ENCODE measurements at regions not wholly inside any gene's neighbourhood (a gene's known extent, or its start where the extent isn't known, plus 50 kb on each side); places are given as distances from the start of the nearest gene placed in this dataset.

- no peak overlapping the region for H3K27ac Mint-ChIP-seq
- no peak overlapping the region for H3K4me3 Mint-ChIP-seq
- ChIA-PET CTCF (no interaction called here), POLR2A (no interaction called here)
- no peaks in the 10 kb centered on the region for H3K4me1 Mint-ChIP-seq
- peaks cover 2% of the 10 kb centered on the region for H3K27me3 Mint-ChIP-seq
- DNase-seq = no peak
- no peaks in the 10 kb centered on the region for H3K36me3 Mint-ChIP-seq (ENCODE audit: low read depth)
- no peaks in the 10 kb centered on the region for H3K9me3 Mint-ChIP-seq
These were observed 117.1 kb upstream of the TJP1 start for GRCh38 chr15:29939404-29939803.

DNA sequence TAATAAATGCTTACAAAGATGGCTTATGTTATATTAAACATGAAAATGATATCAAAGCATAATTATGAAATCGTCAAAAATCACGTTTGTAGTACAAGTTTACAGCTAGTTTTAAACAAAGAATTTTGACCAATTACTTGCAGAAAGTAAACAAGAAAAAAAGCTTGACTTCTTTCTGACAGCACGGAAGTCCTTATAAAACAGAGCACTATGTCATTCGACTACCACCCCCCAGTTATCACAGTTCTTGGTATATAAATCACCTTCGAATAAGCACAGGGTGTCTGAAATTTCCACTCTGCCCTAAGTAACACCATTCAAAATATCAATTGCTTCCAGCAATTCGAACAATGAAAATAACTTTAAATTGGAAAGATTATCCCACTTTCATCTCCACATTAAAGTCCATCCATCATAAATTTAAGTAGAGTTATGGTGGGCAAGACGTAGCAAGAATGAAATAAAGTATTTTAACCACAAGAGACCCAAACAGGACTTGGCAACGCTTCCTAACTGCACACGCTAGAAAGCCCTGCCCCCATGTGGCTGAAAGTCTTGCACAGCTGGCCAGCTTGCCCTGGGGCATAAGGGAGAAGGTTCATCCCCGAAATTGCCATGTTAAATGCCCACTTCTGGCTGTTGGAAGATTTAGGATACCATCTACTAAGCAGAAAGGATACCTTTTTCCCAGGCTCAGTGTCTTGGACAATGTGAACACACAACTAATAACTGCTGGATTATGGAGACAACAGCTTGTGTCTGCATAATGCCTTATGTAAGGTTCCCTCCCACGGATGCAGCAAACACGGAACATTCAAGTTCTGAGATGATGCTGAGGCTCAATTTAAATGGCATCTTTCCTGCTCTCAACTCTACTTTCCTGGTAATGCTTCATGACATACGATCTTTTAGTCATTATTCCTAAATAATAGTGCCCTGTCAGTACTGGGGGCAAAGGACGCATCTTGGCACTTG lies 116.4 kb upstream of the TJP1 start:
- Mint-ChIP-seq H3K27me3 (peaks cover 3% of the 10 kb centered on the region), H3K36me3 (ENCODE audit: low read depth) (no peaks in the 10 kb centered on the region), H3K9me3 (no peaks in the 10 kb centered on the region), H3K27ac (no peak overlapping the region), H3K4me1 (no peaks in the 10 kb centered on the region), H3K4me3 (no peak overlapping the region)
- ChIA-PET CTCF (no interaction called here), POLR2A (no interaction called here)
- DNase-seq = no peak

GRCh38 chr15:29937956-29938355 lies 115.7 kb upstream of the TJP1 start:
- peaks cover 7% of the 10 kb centered on the region for H3K27me3 Mint-ChIP-seq
- H3K4me1 Mint-ChIP-seq = no peaks in the 10 kb centered on the region
- ChIA-PET CTCF (no interaction called here), POLR2A (no interaction called here)
- H3K36me3 Mint-ChIP-seq (ENCODE audit: low read depth) = no peaks in the 10 kb centered on the region
- H3K4me3 Mint-ChIP-seq = no peak overlapping the region
- no peak for DNase-seq
- no peak overlapping the region for H3K27ac Mint-ChIP-seq
- H3K9me3 Mint-ChIP-seq = no peaks in the 10 kb centered on the region

DNA sequence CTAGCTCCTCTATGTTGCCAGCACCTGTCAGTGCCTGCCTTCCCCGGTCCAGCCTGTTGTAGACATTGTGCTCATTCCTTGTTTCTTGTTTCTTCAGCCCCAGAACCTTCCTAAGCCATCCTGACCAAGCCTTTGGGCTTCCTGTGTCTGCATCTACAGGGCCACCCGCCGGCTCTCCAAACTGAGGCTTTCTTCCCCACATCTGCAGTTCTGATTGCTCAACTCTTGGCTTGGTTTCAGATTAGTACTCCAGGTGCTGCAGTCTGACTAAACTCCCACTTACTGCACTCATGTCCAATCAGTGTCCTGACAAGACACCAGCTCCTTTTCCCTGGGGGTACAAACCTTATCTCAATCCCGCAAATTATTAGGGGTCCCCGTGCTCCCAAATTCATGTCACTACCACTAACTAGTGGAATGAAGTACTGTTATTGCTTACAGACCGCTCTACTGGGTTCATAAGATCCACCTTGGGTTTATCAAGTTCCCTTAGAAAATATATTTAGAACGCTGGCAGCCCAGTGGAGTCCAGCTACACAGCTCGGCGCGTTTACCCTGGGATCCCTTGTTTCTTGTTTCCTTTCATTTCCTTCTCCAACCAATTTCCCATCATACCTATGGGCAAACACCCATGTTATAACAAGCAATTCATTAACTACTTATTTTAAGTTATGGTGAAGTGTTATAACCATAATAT lies 114.2 kb upstream of the TJP1 start:
- Mint-ChIP-seq H3K27me3 (peaks cover 7% of the 10 kb centered on the region), H3K4me3 (no peak overlapping the region), H3K9me3 (no peaks in the 10 kb centered on the region), H3K4me1 (no peaks in the 10 kb centered on the region), H3K36me3 (ENCODE audit: low read depth) (no peaks in the 10 kb centered on the region), H3K27ac (no peak overlapping the region)
- ChIA-PET POLR2A (no interaction called here), CTCF (no interaction called here)
- DNase-seq = no peak

DNA sequence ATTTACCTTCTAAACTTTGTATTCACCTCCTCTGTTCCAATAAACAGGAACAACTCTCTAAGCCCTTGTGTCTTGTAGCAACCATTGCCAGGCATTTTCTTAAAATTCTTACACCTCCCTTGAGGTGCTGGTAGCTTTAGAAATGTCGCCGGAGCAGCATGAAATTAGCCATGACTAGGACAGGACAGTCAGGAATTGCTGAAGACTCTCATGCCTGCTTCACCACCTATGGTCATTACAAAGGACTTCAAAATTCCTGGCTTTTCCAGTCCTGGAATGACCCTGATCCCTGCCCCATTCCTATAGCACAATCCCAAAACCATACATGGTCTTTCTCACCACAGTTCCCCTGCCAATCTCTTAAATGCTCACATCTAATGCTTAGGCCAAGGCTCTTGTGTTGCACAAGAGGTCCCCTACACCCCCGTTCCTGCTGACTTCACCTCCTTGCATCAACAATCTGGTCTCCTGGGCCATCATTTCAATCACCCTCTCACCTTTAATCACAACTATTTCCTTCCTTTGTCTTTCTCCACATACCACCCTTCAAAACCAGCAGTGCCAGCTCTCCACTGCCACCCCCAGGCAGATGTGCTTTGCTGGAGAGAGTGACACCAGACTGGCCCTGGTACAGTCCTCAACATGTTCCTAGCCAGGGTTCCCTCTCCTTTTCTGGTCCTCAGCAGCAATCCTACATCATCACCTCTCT lies 113.2 kb upstream of the TJP1 start:
- ChIA-PET CTCF (no interaction called here), POLR2A (no interaction called here)
- no peak for DNase-seq
- Mint-ChIP-seq H3K36me3 (ENCODE audit: low read depth) (no peaks in the 10 kb centered on the region), H3K4me3 (no peak overlapping the region), H3K9me3 (no peaks in the 10 kb centered on the region), H3K27ac (no peak overlapping the region), H3K27me3 (peaks cover 9% of the 10 kb centered on the region), H3K4me1 (no peaks in the 10 kb centered on the region)

DNA sequence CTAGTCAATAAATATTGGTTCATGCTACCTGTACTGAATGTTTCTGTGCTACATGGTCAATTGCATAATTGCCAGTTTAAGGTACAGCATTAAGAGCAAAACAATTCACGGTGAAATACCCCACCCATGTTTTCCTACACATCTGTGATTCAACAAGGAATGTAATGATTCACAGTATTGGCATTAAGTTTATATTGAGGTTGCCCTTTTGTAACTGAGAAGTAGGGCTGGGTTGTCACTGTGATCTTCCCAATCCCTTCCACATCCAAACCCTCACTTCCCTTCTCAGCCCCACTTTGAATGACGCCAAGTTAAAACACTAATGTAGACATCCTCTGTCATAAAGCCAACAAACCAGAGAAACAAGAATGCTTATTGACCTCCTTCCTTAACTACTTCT lies 112.0 kb upstream of the TJP1 start:
- ChIA-PET POLR2A (no interaction called here), CTCF (no interaction called here)
- no peak for DNase-seq
- peaks cover 11% of the 10 kb centered on the region for H3K27me3 Mint-ChIP-seq
- no peak overlapping the region for H3K4me3 Mint-ChIP-seq
- no peak overlapping the region for H3K27ac Mint-ChIP-seq
- no peaks in the 10 kb centered on the region for H3K9me3 Mint-ChIP-seq
- H3K4me1 Mint-ChIP-seq = no peaks in the 10 kb centered on the region
- H3K36me3 Mint-ChIP-seq (ENCODE audit: low read depth) = no peaks in the 10 kb centered on the region

DNA sequence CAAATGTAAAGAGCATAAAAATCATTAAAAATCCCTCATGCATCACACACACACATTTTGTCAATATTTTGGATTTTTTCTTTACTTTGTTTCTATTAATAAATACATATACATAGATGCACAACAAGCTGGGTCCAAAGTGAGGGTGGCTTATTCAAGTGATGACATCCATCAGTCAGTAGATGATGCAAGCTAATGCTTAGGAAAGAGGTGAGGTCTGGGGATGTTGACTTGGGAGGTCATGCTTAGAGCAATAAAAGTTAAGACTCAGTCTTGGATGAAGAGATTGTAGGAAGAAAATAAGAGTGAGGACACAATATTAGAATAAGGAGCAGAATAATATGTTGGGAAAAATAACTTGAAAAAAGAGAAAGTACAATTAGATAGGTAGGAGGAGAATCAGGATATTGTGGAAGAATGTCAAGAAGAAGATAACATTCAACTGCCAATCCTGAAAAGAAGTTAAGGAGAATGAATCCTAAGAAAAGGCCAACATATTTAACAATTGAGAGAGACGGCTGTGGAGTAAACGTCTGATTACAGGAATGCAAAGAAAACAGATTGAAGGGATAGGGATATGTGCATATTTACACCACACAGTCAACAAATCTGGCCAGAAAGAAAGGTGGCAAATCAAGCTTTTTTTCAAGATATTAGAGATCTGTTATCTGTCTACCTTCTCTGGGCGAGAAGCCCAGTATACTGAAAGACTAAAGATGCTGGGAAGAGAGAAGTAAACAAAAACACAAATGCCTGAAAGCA lies 111.0 kb upstream of the TJP1 start:
- H3K27me3 Mint-ChIP-seq = peaks cover 11% of the 10 kb centered on the region
- ChIA-PET CTCF (no interaction called here), POLR2A (no interaction called here)
- no peak overlapping the region for H3K4me3 Mint-ChIP-seq
- no peaks in the 10 kb centered on the region for H3K9me3 Mint-ChIP-seq
- no peak overlapping the region for H3K27ac Mint-ChIP-seq
- DNase-seq = no peak
- no peaks in the 10 kb centered on the region for H3K36me3 Mint-ChIP-seq (ENCODE audit: low read depth)
- no peaks in the 10 kb centered on the region for H3K4me1 Mint-ChIP-seq

- POLR2A ChIA-PET = no interaction called here
- Mint-ChIP-seq H3K36me3 (ENCODE audit: low read depth) (no peaks in the 10 kb centered on the region), H3K4me1 (no peaks in the 10 kb centered on the region), H3K4me3 (no peak overlapping the region), H3K9me3 (no peaks in the 10 kb centered on the region), H3K27ac (no peak overlapping the region), H3K27me3 (peaks cover 4% of the 10 kb centered on the region)
- DNase-seq = no peak
- CTCF ChIA-PET = interaction anchor here (0.9 to 1.2 kb wide), 4 partner anchors 10 to 224 kb away, joined by 3 to 7 read pairs (median 3); no protein-coding TSS in a partner anchor
These were observed 103.8 kb upstream of the TJP1 start for GRCh38 chr15:29926083-29926388.

GRCh38 chr15:29925227-29926082 lies 103.2 kb upstream of the TJP1 start:
- POLR2A ChIA-PET = no interaction called here
- H3K9me3 Mint-ChIP-seq = no peaks in the 10 kb centered on the region
- no peak for DNase-seq
- no peaks in the 10 kb centered on the region for H3K36me3 Mint-ChIP-seq (ENCODE audit: low read depth)
- no peaks in the 10 kb centered on the region for H3K4me1 Mint-ChIP-seq
- peaks cover 3% of the 10 kb centered on the region for H3K27me3 Mint-ChIP-seq
- CTCF ChIA-PET = interaction anchor here (0.9 to 1.2 kb wide), 4 partner anchors 9 to 223 kb away, joined by 3 to 7 read pairs (median 3); no protein-coding TSS in a partner anchor
- H3K4me3 Mint-ChIP-seq = no peak overlapping the region
- H3K27ac Mint-ChIP-seq = no peak overlapping the region

DNA sequence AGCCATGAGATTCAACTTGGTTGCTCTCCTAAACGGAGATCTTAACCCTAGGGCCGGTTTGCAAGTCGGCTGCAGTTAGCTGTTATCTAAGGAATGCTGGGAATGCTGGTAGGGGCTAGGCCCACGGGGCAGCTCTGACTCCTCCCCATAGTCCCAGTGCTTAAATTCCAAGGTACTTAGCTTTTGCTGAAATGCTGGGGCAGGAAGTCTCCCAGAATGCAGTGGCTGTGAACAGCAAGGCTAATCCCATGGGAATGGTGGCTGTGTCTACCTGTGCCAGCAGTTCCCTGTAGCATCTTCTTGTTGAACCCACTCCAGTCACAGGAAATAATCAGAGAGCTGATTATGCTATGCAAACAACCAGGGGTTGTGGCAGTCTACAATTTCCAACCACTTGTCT lies 102.5 kb upstream of the TJP1 start:
- no peak for DNase-seq
- POLR2A ChIA-PET = no interaction called here
- CTCF ChIA-PET = no interaction called here
- Mint-ChIP-seq H3K4me3 (no peak overlapping the region), H3K36me3 (ENCODE audit: low read depth) (no peaks in the 10 kb centered on the region), H3K27me3 (no peaks in the 10 kb centered on the region), H3K9me3 (no peaks in the 10 kb centered on the region), H3K27ac (no peak overlapping the region), H3K4me1 (no peaks in the 10 kb centered on the region)

DNA sequence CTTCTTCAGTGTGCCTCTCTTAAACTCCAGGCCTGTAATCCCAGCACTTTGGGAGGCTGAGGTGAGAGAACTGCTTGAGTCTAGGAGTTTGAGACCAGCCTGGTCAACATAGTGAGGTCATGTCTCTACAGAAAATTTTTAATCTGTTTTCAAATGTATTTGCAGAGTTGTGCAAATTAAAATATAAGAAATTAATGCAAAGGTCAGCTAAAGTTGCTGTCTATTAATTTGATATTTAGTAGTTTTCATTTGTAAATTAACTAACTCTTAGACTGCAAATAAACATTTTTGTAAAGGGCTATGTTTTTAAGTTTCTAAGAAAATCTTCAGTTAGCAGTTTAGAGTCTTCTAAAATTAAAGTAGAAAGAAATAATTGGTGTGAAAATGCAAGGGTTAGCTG lies 99.9 kb upstream of the TJP1 start:
- Mint-ChIP-seq H3K27me3 (no peaks in the 10 kb centered on the region), H3K27ac (no peak overlapping the region), H3K36me3 (ENCODE audit: low read depth) (no peaks in the 10 kb centered on the region), H3K4me1 (no peaks in the 10 kb centered on the region), H3K9me3 (no peaks in the 10 kb centered on the region), H3K4me3 (no peak overlapping the region)
- no peak for DNase-seq
- CTCF ChIA-PET = no interaction called here
- POLR2A ChIA-PET = no interaction called here

DNA sequence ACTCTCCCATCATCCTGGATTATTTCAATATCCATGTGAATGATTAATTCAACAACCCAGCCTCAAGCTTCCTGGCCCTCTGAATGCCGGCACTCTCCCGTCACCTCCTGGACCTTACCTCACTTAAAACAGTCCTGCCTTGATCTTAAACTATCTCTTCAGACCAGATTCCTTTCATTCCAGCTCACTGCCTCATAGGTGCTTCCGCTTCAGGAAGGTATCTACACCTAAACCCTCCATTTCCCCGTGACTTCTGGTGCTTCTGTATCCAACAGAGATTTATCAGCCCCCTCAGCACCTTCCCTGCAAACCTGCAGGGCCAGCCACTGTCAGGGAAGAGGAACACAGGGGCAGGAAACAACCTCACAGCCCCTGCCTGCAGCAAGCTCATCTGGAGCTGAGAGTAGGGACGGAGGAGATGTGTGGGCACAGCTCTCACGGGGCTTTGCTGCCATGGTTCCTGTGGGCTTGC lies 98.9 kb upstream of the TJP1 start:
- H3K4me3 Mint-ChIP-seq = no peak overlapping the region
- ChIA-PET POLR2A (no interaction called here), CTCF (no interaction called here)
- H3K9me3 Mint-ChIP-seq = no peaks in the 10 kb centered on the region
- no peaks in the 10 kb centered on the region for H3K27me3 Mint-ChIP-seq
- no peak for DNase-seq
- H3K27ac Mint-ChIP-seq = no peak overlapping the region
- no peaks in the 10 kb centered on the region for H3K36me3 Mint-ChIP-seq (ENCODE audit: low read depth)
- no peaks in the 10 kb centered on the region for H3K4me1 Mint-ChIP-seq
